HG03469 (cell line): ENCODE measurements at regions not wholly inside any gene's neighbourhood (a gene's known extent, or its start where the extent isn't known, plus 50 kb on each side); places are given as distances from the start of the nearest gene placed in this dataset.

ENCODE experiments used
- ATAC-seq: cut with Tn5 transposase; IDR thresholded peaks from one replicate; pipeline ENCODE4 v1.9.1; 2021; ENCODE audit warnings: mild to moderate bottlenecking, moderate library complexity, moderate number of reproducible peaks; ENCODE audit not compliant: unreplicated experiment

DNA sequence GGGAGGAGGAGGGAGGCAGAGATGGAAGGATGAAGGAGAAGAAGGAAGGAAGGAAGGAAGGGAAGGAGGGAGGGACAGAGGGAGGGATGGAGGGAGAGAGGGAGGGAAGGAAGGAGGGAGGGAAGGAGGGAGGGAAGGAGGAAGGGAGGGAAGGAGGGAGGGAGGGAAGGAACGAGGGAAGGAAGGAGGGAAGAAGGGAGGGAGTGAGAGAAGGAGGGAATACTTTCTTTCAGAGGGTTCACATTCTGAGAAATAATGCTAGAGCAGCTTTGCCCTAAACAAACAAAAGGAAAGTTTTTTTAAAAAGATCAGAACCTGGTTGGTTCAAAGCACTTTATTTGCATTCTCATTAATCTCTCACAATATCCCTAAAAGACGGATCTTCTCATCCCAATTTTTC lies 96.1 kb upstream of the NXT1 start:
- ATAC-seq: no peak

DNA sequence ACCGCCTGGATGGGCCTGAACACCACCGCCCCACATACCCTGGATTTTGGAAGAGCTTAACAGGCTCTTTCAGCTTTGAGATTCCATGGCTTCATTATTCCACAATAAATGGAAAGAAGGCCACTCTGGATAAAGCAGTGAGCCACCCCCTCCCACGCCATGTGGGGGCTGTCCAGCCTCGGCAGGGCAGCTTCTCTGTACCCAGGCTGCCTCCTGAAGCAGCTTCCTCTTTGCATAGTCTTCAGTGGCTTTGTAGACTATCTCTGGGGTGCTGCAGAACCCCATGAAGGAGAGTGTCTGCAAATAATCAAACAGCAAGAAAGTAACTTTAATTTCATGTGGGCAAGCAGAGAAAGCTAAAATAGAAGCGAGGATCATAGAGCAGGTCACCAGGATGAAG lies 96.6 kb upstream of the NXT1 start:
- ATAC-seq: no peak

DNA sequence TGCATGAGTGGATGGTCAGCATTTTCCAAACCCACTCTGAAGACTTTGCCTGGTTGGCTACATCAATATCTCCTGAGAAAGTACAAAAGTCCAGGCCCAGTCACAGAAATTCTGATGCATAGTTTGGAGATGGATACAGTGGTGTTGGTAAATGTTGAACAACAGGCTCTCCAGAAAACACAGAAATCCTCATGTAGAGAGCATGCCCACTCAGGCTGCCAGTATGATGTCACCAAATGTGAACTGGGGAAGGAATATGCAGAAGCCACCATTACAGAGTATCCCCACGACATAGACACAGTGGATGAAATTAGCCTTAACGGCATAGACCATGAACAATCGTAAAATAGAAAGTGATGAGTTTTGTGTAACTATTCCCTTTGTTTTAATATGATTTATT lies 97.1 kb upstream of the NXT1 start:
- ATAC-seq: no peak

DNA sequence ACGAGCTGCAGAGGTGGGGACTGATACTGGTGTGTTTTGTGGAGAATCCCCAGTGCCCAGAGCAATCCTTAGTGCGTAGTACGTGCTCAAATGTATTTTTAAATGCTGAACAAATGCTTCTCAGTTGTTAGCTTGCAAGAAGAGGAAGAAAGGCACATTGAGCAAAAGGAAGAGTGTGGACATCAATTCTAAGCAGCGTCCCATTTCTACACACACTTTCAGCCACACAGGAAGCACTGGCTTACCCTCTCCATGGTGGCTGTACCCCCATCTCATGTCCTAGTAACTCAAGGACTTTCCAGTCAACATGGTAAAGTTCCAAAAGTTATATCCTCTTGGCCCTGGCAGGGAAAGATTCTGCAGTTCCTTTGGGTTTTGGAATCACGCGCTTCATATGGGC lies 98.8 kb upstream of the NXT1 start:
- no peak for ATAC-seq

DNA sequence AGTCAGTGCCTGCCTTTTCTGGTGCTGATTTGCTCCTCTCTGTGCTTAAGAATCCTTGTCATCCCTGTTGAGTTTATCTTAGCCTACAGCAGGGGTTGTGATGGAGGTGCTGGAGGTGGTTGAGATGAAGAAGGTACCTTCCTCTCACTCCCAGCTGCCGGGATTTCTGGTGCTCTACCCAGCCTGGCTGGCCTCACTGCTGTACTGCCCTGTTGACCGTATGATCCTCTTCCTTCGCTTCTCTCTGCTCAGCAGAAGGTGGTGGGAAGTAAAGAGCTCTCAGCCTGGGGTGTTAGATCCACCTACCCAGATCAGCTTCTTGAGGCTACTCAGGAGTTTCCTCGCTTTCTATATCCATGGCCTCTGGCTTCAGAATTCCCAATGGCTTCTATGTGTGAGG lies 101.0 kb upstream of the NXT1 start:
- ATAC-seq: no peak

DNA sequence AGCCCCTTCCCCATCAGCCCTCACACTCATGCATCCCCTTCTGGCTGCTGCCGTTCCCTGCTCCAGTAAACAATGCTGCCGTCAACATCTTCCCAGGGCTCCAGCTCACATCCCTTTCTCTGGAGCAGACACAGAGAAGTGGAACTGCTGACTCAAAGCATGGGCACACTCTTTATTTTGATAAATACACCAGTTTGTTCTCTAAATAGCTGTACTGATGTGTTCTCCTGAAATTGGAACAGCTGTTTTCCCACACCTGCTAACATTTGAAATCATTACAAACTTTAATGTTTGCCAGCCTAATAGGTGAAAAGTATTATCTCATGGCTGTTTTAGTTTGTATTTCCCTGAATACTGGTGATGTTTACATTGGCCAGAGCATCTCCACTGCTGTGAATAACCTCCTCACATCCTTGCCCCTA lies 102.1 kb upstream of the NXT1 start:
- ATAC-seq: no peak

DNA sequence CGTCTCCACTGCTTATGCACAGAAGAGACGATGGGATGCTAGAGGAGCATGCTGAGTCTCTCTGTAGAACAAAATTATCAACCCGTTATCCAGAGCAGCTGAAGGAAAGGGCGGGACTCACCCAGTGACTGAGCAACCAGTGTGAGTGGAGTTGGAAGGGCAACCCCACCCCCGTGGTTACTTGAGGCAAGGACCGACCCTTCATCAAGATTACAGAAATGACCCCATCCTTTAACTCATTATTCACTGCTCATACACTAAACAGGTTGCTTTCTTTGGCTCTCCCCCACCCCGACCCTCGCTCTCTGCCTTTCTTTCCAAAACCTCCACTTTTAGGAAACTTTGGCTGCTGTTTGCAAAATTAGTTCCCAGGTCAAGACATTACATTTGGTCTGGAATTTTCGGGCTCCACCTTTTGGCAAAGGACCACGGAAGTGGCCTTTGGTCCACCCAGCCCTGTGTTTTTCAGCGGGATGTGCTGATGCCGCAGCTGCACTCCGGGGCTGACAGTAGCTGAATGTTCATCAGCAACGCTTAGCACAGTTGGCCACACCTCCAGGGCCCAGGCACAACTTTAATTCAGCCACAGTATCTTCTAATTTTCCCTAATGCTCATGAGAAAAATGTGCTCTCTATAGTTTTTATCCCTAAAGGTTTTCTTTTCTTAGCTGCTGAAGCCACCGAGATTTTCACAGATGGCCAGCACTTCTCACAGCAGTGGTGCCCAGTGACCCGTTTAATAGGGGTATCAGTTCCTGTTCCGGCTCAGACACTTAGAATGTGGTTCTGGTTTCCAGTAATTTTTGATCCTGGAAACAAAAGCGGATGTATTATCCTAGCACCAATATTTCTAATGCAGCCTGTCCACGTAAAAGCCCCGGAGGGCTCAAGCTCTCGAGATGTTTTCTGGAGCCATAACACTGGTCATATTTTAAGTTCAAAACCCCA lies 103.6 kb upstream of the NXT1 start:
- ATAC-seq: no peak

DNA sequence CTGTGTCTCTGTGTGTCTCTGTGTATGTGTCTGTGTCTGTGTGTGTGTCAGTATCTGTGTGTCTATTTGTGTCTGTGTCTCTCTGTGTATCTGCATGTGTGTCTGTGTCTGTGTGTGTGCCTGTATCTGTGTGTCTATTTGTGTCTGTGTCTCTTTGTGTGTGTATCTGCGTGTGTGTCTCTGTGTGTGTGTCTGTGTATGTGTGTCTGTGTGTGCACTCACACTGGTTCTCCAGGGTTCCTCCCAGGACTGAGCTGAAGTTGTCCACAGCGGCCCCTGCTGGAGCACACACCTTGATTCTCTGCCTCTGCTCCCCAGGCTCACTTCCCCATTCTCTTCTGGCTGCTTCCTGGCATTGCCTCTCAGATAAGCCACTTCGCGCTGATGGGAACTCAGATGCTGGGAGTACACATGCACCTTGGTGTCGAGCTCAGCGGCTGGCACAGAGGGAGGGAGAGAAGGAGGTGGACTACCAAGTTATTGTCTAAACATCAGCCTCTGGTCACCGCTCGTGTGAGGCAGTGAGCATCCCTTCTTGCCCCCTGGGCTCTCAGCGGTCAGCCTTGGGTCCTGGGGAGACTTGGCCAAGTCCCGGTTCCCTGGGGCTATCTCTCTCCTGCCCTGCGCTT lies 104.9 kb upstream of the NXT1 start:
- ATAC-seq: peak; percentile 89

DNA sequence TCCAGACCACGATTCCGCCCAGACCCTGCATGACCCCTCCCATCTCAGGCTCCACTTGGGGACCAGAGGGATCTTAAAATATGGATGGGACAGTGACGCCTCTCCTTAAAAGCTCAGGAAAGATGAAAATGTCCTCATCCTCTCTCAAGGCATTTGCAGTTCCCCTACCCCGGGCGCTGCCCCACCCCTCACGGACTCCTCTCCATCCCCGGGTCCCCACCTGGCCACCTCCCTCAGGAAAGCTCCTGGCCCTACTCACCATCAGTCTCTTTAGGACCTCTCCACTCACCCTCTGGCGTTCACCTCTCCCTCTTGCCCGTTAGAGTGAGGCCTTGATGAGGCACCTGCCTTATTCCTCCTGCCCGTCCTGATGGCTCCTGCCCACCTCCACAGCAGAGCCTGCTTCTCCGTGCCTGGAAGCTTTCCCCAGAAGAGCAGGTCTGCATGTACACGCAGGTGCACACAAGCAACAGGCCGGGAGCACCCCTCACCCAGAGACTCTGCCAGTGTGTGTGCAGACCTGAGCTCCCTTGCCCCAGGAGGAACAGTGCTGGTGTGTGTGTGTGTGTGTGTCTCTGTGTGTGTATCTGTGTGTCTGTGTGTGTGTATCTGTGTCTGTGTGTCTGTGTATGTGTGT lies 105.6 kb upstream of the NXT1 start:
- ATAC-seq: no peak

DNA sequence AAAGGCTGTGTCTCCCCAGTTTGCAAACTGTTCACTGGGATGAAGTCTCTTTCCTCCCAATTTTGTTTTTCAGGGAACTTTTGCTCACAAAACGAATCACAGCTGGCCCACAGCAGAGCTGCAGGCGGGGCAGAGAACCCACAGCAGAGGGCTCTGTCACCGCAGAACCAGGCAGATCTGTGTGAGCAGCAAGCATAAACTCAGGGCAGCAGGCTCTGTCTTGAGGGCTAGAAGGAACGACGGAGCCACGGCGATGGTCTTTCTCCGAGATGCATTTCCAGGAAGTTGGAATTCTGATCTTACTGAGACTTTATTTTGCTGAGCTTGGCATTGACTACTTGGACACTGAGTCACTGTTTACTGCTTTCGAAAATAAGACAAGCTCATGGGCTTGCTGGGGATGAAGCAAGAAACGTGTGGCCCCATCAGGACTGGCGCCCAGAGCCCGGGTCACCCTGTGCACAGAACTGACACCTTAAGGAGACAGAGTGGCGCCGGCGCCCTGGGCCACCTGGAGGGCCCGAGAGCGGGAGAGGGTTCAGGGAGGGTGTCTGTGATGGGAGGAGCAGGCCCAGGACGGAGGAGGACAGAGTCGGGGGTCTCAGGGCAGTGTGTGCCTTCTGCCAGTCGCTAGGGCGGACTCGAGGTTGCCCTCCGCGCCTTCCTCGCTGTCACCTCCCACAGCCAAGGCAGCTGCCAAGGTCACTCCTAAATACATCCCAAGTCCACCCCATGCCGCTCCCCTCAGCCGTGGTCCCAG lies 106.3 kb upstream of the NXT1 start:
- ATAC-seq: no peak

DNA sequence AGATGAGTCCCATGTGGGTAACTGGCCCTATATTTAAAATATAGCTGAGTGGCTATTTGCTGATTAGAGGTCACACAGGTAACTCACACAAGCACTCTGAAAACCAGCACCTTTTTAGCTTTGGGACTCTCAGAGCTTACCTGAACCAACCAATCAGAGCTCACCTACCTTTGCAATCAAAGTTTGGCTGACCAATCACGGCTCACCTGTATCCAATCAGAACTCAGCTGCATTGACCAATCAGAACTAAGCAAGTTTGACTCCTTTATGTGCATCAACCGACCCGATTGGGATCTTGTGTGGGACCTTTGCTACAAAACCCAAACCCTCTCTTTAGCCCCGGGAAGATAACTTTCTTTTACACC lies 106.8 kb upstream of the NXT1 start:
- no peak for ATAC-seq

DNA sequence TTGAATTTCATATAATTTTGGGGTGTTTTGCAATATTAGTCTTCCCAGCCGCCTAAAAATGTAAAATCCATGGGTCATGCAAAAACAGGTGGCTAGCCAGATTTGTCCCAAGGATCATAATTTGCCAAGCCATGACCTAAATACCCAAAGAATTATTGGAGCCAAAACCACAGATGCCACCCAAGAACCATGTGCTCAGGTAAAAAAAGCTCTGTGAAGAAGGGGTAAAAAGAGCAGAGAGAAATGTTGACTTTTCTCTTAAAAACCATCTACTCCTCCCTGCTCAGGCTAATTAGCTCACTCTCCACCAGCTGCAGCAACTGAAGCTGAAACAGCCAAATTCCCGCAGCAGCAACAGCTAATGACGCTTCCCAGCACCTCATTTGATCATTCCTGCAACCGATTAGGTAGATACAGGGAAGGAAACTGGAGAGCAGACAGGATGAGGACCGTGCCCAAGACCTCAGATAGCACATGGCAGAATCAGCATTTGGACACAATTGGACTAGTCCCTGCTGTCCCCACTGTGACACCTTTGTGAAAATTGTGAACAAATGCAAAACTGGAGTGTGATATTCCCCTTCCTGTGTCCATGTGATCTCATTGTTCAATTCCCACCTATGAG lies 107.9 kb upstream of the NXT1 start:
- ATAC-seq: no peak

DNA sequence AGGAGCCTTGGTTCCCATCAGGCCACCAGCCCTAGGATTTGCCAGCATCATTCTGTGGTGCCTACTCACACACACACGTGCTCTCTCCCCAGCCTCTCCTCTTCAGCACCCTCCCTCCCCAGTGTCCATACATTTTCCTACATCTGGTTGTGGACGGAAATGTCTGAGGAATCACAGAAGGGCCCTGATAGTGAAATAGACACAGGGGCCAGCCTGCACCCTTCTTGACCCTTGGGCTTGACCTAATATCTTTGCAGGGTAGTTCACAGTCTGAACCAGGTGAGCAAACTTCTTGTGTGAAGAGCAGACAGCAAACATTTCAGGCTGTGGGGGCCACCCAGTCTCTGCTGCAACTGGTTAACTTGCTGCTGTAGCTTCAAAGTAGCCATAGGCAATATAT lies 108.5 kb upstream of the NXT1 start:
- no peak for ATAC-seq

DNA sequence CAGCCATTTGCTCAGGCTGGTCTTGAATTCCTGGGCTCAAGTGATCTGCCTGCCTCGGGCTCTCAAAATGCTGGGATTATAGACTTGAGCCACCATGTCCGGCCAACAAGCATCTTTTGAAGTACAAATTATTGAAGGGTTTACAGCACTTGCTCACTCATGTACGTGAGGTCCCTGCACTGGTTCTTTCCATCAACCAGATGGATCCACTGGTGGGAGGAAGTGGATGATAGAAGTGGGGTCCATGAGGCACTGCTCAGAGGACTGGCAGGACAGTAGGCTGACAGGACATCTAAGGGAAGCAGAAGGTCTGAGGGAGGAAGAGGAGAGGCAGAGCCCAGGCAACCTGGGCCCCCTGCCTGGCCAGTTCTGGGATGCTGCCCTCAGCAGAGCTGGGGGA lies 109.2 kb upstream of the NXT1 start:
- no peak for ATAC-seq

DNA sequence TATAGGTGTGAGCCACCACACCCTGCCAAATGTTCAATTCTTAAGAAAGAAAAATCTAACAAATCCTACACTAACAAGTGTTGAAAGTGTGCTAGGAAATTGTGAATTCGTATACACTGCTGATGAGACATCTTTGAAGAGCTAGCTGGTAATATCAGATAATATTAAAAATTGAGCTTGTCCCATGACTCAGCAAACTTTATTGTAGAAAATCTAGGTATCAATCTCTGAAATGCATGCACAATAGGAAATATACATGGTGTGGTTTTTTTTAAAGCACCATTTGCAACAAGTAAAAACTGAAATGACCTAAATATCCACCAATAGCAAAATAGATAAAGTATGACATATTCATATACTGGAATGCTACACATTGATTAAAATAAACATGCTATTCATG lies 110.1 kb upstream of the NXT1 start:
- ATAC-seq: no peak

DNA sequence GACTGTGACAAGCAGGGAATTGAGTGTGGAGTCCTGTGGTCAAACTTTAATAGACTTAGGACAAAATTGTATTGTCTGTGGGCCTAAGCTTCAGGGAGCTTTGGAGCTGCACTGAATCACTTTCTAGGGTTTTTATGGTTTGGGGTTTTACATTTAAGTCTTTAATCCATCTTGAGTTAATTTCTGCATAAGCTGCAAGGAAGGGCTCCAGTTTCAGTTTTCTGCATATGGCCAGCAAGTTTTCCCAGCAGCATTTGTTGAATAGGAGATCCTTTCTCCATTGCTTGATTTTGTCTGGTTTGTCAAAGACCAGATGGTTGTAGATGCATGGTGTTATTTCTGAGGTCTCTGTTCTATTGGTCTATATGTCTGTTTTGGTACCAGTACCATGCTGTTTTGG lies 113.4 kb upstream of the NXT1 start:
- ATAC-seq: no peak

DNA sequence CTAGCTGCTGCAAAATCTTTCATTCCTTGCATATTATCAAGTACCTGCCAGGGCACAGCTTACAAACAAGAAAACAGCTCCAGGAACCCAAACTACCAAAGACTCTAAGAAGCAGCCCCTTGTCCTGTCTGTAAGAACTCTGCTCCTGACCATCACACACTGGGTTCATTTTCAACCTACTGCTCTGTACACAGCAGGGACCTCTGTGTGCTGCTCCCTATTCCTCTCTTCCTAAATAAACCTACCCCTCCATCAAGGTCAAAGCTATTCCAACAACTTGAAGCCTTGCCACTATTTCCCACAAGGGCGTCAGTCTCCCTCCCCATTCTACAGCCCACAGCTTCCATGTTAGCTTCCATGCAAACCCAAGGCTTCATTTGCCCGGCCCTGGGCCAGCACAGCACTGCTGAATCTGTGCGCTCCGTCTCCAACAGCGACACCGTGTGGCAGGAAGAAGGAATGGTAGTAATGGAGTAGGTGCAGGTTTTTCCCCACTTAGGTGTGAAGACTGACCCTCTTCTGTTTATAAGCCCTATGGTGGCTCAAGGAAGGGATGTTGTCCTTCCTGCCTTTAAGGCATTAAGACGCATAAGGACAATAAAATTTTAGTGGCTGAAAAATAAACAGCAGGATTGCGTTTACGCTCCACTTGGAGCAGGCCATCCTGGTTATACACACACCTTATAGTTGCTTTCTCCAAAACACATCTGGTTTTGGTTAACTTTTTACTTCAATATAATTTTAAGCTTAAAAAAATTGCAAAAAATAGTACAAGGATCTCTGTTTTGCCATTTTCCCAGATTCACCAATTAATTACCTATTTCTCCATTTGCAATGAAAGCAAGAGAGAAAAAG lies 115.2 kb upstream of the NXT1 start:
- ATAC-seq: peak; percentile 60

DNA sequence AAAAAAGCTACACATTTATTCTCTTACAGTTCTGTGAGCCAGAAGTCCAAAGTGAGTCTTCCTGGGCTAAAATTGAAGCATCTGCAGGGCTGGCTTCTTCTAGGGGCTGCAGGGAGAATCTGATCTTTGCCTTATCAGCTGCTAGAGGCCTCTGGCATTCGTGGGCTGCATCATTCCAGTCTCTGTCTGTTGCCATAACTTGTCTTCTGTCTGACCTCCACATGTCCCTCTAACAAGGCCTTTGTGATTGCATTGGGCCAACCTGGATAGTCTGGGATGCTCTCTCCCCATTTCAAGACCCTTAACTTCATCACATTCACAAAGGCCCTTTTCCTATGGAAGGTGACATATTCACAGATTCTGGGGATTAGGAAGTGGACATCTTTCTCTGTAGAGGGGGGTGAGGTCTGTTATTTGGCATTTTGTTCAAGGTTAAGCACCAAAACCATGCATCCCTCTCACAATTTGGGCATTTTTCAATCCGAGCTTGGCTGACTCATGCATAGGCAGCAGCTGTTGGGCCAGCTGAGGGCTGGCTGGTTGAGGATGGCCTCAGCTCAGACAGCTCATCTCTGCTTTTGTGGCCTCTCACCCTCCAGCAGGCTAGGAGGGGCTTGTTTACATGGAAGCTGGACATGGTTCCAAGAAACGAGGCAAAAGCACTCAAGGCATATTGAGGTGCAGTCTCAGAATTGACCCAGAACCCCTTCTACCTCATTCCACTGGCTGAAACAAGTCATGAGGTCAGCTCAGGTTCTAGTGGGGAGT lies 116.1 kb upstream of the NXT1 start:
- ATAC-seq: no peak

DNA sequence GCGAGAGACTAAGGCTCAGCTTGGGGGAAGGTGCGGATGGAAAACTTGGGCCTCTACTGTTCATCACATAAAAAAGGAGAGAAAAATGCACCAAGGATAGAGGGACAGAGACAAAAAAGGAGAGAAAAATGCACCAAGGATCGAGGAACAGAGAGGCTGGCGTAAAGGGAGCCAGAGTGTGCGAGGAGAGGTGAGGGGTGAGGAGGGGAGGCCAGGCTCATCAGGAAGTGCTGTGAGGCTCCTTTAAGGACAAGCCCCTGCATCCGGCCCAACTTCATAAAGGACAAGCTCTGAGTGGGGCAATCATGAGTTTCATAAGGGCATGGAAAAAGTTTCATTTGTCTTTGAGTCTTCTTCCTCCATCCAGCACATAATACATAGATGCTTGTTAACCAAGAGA lies 117.2 kb upstream of the NXT1 start:
- no peak for ATAC-seq
